ENCODE measurements at regions not wholly inside any gene's neighbourhood (a gene's known extent, or its start where the extent isn't known, plus 50 kb on each side); places are given as distances from the start of the nearest gene placed in this dataset.

DNA sequence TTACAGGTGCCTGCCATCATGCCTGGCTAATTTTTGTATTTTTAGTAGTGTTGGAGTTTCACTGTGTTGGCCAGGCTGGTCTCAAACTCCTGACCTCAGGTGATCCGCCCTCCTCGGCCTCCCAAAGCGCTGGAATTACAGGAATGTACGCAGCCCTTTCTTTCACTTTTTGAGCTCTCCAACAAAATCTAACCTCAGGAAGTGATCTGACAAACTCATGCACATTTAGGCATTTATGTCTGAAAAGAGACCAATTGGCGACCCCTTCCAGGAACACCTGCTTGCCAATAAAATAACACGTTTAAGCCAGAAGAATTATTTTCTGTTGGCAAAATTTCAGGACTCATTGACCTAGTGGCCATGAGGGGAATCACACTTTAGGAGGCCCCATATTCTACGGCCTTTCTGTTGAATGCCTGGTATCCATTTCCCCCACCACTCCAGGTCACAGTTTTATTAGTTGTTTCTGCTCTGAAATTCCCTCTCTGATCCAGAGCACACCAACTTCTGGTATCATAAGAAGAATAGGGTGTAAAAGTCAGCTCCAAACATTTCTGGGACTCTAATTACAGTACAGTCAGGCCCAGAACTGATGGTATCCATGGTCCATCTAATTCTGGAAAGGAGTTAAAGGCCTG lies 65.8 kb upstream of the FRMD4A start:
- Mint-ChIP-seq H3K9me3 (peaks cover 12% of the 10 kb centered on the region), H3K27ac (no peak overlapping the region), H3K27me3 (peaks cover 32% of the 10 kb centered on the region), H3K4me3 (no peak overlapping the region), H3K4me1 (no peaks in the 10 kb centered on the region), H3K36me3 (ENCODE audit: low read depth) (no peaks in the 10 kb centered on the region)
- DNase-seq = no peak
- intact Hi-C loops (cut with micrococcal nuclease) = no loop called here

DNA sequence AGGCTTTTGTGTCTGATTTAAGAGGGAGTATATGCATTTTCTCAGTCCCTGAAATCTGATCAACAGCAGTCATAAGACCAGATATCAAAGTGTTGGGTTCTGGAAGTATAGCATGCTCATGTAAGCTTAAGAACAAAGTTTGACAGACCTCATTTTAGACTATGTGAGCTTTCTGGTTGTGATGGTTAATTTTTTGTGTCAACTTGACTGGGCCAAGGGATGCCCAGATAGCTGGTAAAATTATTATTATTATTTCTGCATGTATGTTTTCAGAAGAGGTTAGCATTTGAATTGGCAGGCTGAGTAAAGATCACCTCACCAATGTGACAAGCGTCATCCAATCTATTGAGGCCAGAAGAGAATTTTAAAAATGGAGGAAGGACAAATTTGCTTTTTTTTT lies 63.5 kb upstream of the FRMD4A start:
- peaks cover 15% of the 10 kb centered on the region for H3K9me3 Mint-ChIP-seq
- H3K4me3 Mint-ChIP-seq = no peak overlapping the region
- no peak for DNase-seq
- intact Hi-C loops (cut with micrococcal nuclease) = no loop called here
- peaks cover 2% of the 10 kb centered on the region for H3K36me3 Mint-ChIP-seq (ENCODE audit: low read depth)
- peaks cover 20% of the 10 kb centered on the region for H3K27me3 Mint-ChIP-seq
- no peak overlapping the region for H3K27ac Mint-ChIP-seq
- peaks cover 11% of the 10 kb centered on the region for H3K4me1 Mint-ChIP-seq

DNA sequence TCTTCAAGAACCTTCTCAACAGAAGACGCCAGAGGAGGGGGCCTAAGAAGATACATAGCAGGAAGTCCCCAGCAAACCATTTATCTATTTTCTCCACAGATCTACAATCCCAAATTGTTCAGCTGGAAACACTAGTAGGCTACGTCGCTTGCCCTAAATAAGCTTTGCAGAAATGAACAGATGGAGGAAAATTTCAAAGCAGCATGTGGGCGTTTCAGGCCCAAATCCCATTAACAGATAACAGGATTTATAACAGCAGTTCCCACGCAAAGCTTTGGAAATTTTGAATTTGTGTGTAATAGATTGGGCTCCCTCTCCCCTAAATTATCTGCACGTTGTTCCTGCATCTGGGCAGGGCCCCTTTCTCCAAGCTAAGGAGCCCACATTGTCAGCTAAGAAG lies 60.6 kb upstream of the FRMD4A start:
- intact Hi-C loops (cut with micrococcal nuclease) = no loop called here
- DNase-seq = no peak
- Mint-ChIP-seq H3K9me3 (peaks cover 24% of the 10 kb centered on the region), H3K4me1 (peaks cover 16% of the 10 kb centered on the region), H3K27ac (no peak overlapping the region), H3K27me3 (peaks cover 30% of the 10 kb centered on the region), H3K36me3 (ENCODE audit: low read depth) (peaks cover 4% of the 10 kb centered on the region), H3K4me3 (no peak overlapping the region)

DNA sequence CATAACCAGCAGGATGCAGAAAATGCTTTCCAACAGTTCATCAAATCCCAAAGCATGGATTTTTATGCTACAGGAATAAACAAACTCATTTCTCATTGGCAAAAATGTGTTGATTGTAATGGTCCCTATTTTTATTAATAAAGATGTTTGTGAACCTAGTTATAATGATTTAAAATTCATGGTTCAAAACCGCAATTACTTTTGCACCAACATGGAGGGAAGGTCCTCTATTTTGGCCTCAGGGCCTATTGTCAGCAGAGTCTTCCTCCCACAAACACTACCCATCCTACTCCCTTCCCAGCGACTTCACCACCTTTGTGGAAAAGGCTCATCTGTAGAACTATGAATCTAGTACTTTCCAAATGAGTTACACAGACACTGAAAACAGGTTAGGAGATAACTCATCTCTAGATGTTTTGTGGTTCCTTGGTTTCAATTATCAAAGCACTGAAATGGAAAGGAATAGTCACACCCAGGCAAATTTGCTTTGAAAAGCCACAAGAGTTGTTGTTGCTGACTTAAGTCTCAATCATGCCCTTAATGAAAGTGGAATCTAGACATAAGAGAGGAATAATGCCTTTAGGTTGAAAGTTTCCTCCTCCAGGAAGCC lies 59.4 kb upstream of the FRMD4A start:
- Mint-ChIP-seq H3K9me3 (peaks cover 24% of the 10 kb centered on the region), H3K27me3 (peaks cover 35% of the 10 kb centered on the region), H3K36me3 (ENCODE audit: low read depth) (peaks cover 4% of the 10 kb centered on the region), H3K4me3 (no peak overlapping the region), H3K4me1 (peaks cover 18% of the 10 kb centered on the region), H3K27ac (peak overlapping the region; percentile 67)
- peak; percentile 73 for DNase-seq
- intact Hi-C loops (cut with micrococcal nuclease) = loop anchor here (1.0 to 10.0 kb wide), 4 partner anchors 8 to 265 kb away; no protein-coding TSS in a partner anchor

DNA sequence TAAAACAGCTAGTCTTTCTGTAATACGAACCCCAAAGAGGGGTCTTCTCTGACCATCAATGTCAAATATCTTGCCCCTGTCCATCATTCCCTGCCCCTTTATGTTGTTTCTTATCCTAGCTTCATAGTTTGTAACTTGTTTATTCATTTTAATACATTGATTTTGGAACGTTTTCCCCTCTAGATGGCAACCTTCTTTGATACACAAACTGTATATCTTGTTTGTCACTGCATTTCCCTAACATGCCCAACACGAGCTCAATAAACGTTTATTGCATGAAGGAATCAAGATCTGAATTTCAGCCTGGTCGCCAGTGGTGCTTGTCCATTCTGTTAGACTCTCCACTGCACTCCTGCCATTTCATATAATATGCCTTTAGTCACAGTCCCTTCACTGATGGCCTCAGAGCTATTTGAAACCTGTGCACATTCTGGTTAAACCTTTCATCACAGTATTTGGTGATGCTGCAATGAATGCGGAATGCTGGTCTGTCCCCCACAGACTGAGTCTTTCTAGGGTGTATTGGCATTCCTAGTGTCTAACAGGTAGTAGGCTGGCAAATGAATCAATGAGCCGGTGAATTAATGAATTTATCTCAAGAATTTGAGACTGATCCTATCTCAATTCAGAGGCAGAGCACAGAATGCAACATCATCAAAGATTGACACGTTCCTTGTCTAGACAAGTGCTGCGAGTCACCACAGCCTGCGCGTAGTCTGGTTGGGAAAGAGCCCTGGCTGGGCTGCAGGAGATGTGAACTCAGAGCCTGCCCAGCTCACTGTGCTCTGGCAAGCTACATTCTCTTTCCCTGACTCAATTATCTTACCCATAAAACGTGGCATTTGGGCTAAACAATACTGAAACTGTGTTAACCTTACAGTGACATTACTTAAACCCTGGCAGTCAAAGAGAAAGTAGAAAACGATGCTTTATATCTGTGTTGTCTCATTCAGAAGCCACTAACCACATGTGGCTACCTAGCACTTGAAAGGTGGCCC lies 55.2 kb upstream of the FRMD4A start:
- peaks cover 33% of the 10 kb centered on the region for H3K27me3 Mint-ChIP-seq
- peaks cover 2% of the 10 kb centered on the region for H3K36me3 Mint-ChIP-seq (ENCODE audit: low read depth)
- DNase-seq = peak; percentile 59
- H3K9me3 Mint-ChIP-seq = peaks cover 11% of the 10 kb centered on the region
- H3K4me1 Mint-ChIP-seq = peaks cover 33% of the 10 kb centered on the region
- H3K27ac Mint-ChIP-seq = no peak overlapping the region
- intact Hi-C loops (cut with micrococcal nuclease) = loop anchor here (10.0 kb wide), 2 partner anchors 201 to 269 kb away; no protein-coding TSS in a partner anchor
- H3K4me3 Mint-ChIP-seq = no peak overlapping the region

DNA sequence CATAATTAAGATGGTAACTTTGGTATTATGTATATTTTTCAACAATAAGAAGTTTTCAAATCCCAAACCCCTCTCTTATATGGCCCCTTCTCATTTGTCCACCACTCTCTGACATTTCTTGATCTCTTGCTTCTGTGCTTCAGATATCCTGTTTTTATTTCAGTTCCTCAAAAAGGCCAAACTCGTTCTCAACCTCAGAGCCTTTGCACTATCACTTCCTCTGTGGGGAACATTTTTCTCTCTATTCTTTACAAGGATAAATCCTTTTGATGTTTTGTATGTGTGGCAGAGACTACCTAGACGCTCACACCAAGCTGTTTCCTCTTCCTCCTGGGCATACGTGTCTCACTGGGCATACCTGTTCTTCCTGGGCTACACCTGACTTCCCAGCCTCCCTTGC lies 54.2 kb upstream of the FRMD4A start:
- DNase-seq = no peak
- Mint-ChIP-seq H3K4me1 (peaks cover 25% of the 10 kb centered on the region), H3K9me3 (peaks cover 9% of the 10 kb centered on the region), H3K36me3 (ENCODE audit: low read depth) (peaks cover 2% of the 10 kb centered on the region), H3K27ac (no peak overlapping the region), H3K4me3 (no peak overlapping the region), H3K27me3 (peaks cover 33% of the 10 kb centered on the region)
- intact Hi-C loops (cut with micrococcal nuclease) = loop anchor here (10.0 kb wide), 2 partner anchors 200 to 270 kb away; no protein-coding TSS in a partner anchor

DNA sequence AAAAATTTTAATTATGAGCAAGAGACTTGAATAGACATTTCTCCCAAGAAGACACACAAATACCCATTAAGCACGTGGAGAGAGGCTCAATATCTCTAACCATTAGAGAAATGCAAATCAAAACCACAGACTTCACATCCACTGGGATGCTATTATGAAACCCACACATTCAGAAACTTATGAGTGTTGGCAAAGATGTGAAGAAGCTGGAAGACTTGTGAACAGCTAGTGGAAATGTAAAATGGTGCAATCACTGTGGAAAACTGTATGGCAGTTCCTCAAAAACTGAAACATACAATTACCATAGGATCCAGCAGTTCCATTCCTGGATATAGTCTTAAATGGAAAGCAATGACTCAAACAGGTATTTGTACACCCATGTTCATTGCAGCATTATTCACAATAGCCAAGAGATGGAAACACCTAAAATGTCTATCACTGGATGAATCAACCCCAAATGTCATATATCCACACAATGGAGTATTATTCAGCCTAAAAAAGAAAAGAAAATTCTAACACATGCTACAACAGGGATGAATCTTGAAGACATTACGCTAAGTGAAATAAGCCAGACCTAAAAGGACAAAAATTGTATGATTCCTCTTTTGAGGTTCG lies 53.5 kb upstream of the FRMD4A start:
- Mint-ChIP-seq H3K4me3 (no peak overlapping the region), H3K4me1 (peaks cover 22% of the 10 kb centered on the region), H3K27ac (no peak overlapping the region), H3K9me3 (peaks cover 9% of the 10 kb centered on the region), H3K27me3 (peaks cover 35% of the 10 kb centered on the region), H3K36me3 (ENCODE audit: low read depth) (peaks cover 2% of the 10 kb centered on the region)
- DNase-seq = no peak
- intact Hi-C loops (cut with micrococcal nuclease) = loop anchor here (10.0 kb wide), 2 partner anchors 199 to 271 kb away; no protein-coding TSS in a partner anchor

DNA sequence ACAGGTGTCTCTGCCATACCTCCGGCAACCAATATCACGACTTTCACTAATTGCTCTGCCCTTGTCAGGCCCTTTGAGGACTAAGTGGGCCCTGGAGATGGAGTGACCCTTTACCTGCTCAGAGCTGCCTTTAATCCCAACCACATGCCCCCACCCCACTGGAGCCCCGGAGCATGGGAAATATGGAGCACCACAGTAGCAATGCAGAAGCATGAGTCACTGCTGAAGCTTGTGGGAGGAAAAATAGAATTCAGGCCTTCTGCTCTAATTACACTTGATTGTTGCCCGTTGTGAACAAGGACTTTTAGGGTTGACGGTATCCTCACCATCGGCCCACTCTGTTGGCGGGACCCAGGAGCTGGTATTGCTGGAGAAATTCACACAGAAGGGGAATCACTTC lies 52.5 kb upstream of the FRMD4A start:
- Mint-ChIP-seq H3K36me3 (ENCODE audit: low read depth) (peaks cover under 1% of the 10 kb centered on the region), H3K4me1 (peaks cover 20% of the 10 kb centered on the region), H3K27me3 (peaks cover 34% of the 10 kb centered on the region), H3K9me3 (peaks cover 3% of the 10 kb centered on the region), H3K27ac (no peak overlapping the region), H3K4me3 (no peak overlapping the region)
- intact Hi-C loops (cut with micrococcal nuclease) = loop anchor here (10.0 kb wide), 2 partner anchors 198 to 272 kb away; no protein-coding TSS in a partner anchor
- no peak for DNase-seq

DNA sequence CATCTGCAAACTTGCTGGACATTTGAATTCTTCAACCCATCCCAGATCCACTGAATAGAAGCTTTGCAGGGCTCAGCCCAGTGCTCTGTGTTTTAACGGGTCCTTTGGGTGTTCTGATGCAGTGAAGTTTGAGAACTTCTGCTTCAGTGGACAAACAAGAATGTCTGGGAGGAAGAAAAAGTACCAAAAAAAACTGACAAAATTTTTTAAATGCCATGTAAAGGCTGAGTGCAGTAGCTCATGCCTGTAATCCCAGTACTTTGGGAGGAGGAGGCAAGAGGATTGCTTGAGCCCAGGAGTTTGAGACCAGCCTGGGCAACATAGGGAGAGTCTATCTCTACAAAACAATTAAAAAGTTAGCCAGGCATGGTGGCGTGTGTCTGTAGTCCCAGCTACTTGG lies 51.8 kb upstream of the FRMD4A start:
- intact Hi-C loops (cut with micrococcal nuclease) = loop anchor here (1.0 to 10.0 kb wide), 3 partner anchors 8 to 272 kb away; no protein-coding TSS in a partner anchor
- DNase-seq = no peak
- Mint-ChIP-seq H3K9me3 (no peaks in the 10 kb centered on the region), H3K4me3 (no peak overlapping the region), H3K27me3 (peaks cover 27% of the 10 kb centered on the region), H3K27ac (no peak overlapping the region), H3K36me3 (ENCODE audit: low read depth) (no peaks in the 10 kb centered on the region), H3K4me1 (peaks cover 20% of the 10 kb centered on the region)

DNA sequence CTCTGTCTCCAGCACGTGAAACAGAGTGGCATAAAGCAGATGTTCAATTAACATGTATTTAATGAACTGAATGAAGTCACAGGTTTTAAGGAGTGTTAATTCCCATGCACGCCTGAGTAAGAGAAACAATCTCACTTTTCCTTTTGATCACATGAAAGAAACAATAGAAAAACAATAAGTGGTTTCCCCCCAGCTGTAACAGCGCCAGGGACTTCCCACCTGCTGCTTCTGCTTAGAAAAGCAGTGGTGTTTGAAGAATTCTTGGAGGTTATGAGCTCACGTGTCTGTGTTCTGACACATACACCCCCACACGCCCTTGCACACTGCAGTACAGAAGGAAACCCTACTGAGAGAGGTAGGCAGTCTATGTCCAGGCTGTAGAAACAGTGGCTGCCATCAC lies 51.3 kb upstream of the FRMD4A start:
- intact Hi-C loops (cut with micrococcal nuclease) = loop anchor here (1.0 to 10.0 kb wide), 3 partner anchors 8 to 273 kb away; no protein-coding TSS in a partner anchor
- H3K9me3 Mint-ChIP-seq = no peaks in the 10 kb centered on the region
- peaks cover 20% of the 10 kb centered on the region for H3K4me1 Mint-ChIP-seq
- no peaks in the 10 kb centered on the region for H3K36me3 Mint-ChIP-seq (ENCODE audit: low read depth)
- peaks cover 31% of the 10 kb centered on the region for H3K27me3 Mint-ChIP-seq
- peak; percentile 76 for DNase-seq
- H3K27ac Mint-ChIP-seq = no peak overlapping the region
- H3K4me3 Mint-ChIP-seq = no peak overlapping the region

DNA sequence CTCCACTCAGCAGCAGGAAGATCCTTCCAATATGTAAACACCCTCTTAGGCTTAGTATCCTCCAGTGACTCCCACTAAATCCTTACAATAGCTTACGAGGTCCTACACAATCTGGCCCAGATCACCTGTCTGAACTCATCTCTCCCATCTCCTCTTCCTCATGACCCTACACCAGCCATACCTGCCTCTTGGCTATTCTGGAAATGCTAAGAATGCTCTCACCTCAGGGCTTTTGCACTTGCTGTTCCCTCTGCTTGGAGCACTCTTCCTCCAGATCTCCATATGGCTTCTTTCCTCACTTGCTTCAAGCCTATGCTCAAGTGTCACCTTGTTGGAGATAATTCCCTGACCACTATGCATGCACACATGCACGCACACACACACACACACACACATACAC lies 50.8 kb upstream of the FRMD4A start:
- Mint-ChIP-seq H3K27me3 (peaks cover 28% of the 10 kb centered on the region), H3K9me3 (no peaks in the 10 kb centered on the region), H3K4me3 (no peak overlapping the region), H3K4me1 (peaks cover 17% of the 10 kb centered on the region), H3K27ac (no peak overlapping the region), H3K36me3 (ENCODE audit: low read depth) (no peaks in the 10 kb centered on the region)
- intact Hi-C loops (cut with micrococcal nuclease) = loop anchor here (10.0 kb wide), 2 partner anchors 197 to 273 kb away; no protein-coding TSS in a partner anchor
- DNase-seq = no peak

DNA sequence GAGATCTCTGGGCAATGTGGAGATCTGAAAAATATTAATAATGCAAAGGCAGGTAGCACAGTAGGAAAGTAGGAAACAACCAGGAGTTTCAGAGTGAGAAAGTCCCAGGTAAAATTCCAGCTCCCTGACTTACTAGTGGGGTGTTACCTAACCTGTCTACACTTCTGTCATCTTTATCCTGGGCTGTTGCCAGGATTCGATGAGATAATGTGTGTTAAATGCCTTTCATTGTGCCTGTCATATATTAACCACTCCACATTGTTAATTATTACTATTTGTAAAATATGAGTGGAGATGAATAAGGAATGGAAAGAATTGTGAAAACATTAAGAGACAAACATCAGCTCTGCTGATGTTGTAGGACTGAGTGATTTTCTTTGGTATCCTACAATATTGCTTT lies 50.0 kb upstream of the FRMD4A start:
- H3K36me3 Mint-ChIP-seq (ENCODE audit: low read depth) = no peaks in the 10 kb centered on the region
- DNase-seq = no peak
- peaks cover 30% of the 10 kb centered on the region for H3K27me3 Mint-ChIP-seq
- peaks cover 15% of the 10 kb centered on the region for H3K4me1 Mint-ChIP-seq
- H3K9me3 Mint-ChIP-seq = no peaks in the 10 kb centered on the region
- H3K27ac Mint-ChIP-seq = no peak overlapping the region
- intact Hi-C loops (cut with micrococcal nuclease) = loop anchor here (10.0 kb wide), 2 partner anchors 196 to 274 kb away; no protein-coding TSS in a partner anchor
- no peak overlapping the region for H3K4me3 Mint-ChIP-seq

Data from activated CD4-positive, alpha-beta T cell treated with anti-CD3 and anti-CD28 coated beads, Interleukin-2, amount 10 ng/mL, durations not matched to agents 24 days and 14 days (primary cell).